ENCODE measurements at regions not wholly inside any gene's neighbourhood (a gene's known extent, or its start where the extent isn't known, plus 50 kb on each side); places are given as distances from the start of the nearest gene placed in this dataset.
"Not testable (repeated sequence)": the region's sequence is repeated elsewhere in the genome, so short reads cannot be mapped to it uniquely, and the experiment has no call there.

- in situ Hi-C loops (cut with HindIII; ENCODE audit: low sequenced_read_pairs) = no loop called here
- no peak overlapping the region for H3K4me3 ChIP-seq (ENCODE audit: low read depth, low read length)
- no peak for TF ChIP-seq CTCF (IDR thresholded peaks at IDR 0.05; ENCODE audit: low read depth, low read length, missing control alignments)
- DNase-seq (ENCODE audit: low read depth) = no peak
These were observed 99.0 kb upstream of the PLXNA2 start for GRCh38 chr1:208343226-208343625.

GRCh38 chr1:208344202-208344857 is 100.1 kb upstream of the PLXNA2 start:
- no peak for TF ChIP-seq CTCF (IDR thresholded peaks at IDR 0.05; ENCODE audit: low read depth, low read length, missing control alignments)
- in situ Hi-C loops (cut with HindIII; ENCODE audit: low sequenced_read_pairs) = no loop called here
- no peak for DNase-seq (ENCODE audit: low read depth)
- no peak overlapping the region for H3K4me3 ChIP-seq (ENCODE audit: low read depth, low read length)

GRCh38 chr1:208347191-208347590 is 103.0 kb upstream of the PLXNA2 start:
- no peak for TF ChIP-seq CTCF (IDR thresholded peaks at IDR 0.05; ENCODE audit: low read depth, low read length, missing control alignments)
- in situ Hi-C loops (cut with HindIII; ENCODE audit: low sequenced_read_pairs) = no loop called here
- DNase-seq (ENCODE audit: low read depth) = no peak
- no peak overlapping the region for H3K4me3 ChIP-seq (ENCODE audit: low read depth, low read length)

GRCh38 chr1:208349694-208350330 is 105.6 kb upstream of the PLXNA2 start:
- in situ Hi-C loops (cut with HindIII; ENCODE audit: low sequenced_read_pairs) = no loop called here

GRCh38 chr1:208350815-208351214 is 106.6 kb upstream of the PLXNA2 start:
- no peak for TF ChIP-seq CTCF (IDR thresholded peaks at IDR 0.05; ENCODE audit: low read depth, low read length, missing control alignments)
- no peak overlapping the region for H3K4me3 ChIP-seq (ENCODE audit: low read depth, low read length)
- in situ Hi-C loops (cut with HindIII; ENCODE audit: low sequenced_read_pairs) = no loop called here
- DNase-seq (ENCODE audit: low read depth) = no peak

More at GRCh38 chr1:208349694-208350330, 105.6 kb upstream of the PLXNA2 start:
- DNase-seq (ENCODE audit: low read depth) = no peak
- no peak for TF ChIP-seq CTCF (IDR thresholded peaks at IDR 0.05; ENCODE audit: low read depth, low read length, missing control alignments)
- no peak overlapping the region for H3K4me3 ChIP-seq (ENCODE audit: low read depth, low read length)

- TF ChIP-seq CTCF (IDR thresholded peaks at IDR 0.05; ENCODE audit: low read depth, low read length, missing control alignments) = no peak
- no peak overlapping the region for H3K4me3 ChIP-seq (ENCODE audit: low read depth, low read length)
- in situ Hi-C loops (cut with HindIII; ENCODE audit: low sequenced_read_pairs) = no loop called here
- no peak for DNase-seq (ENCODE audit: low read depth)
These were observed 107.7 kb upstream of the PLXNA2 start for GRCh38 chr1:208351838-208352237.

GRCh38 chr1:208353797-208354196 is 109.6 kb upstream of the PLXNA2 start:
- DNase-seq (ENCODE audit: low read depth); H3K4me3 ChIP-seq (ENCODE audit: low read depth, low read length); in situ Hi-C loops (cut with HindIII; ENCODE audit: low sequenced_read_pairs): not testable (repeated sequence)

Data from astrocyte of the cerebellum (primary cell).